Naive thymus-derived CD4-positive, alpha-beta T cell (primary cell): ENCODE measurements at regions not wholly inside any gene's neighbourhood (a gene's known extent, or its start where the extent isn't known, plus 50 kb on each side); places are given as distances from the start of the nearest gene placed in this dataset.

Experiments used
- ATAC-seq: fragments of 150-1000 bp; cut with Tn5 transposase; 2 replicates; pipeline ENCODE4 v1.10.0; 2021; ENCODE audit warnings: mild to moderate bottlenecking, moderate library complexity
- CTCF ChIA-PET: fragments of 350-600 bp; sonication (Branson Sonifier 250); formaldehyde crosslinking; loops from one replicate; lab custom pipeline; 2021; ENCODE audit warnings: antibody characterized with exemption; lab: Charles Lee
- POLR2A ChIA-PET: fragments of 350-600 bp; sonication (Branson Sonifier 250); formaldehyde crosslinking; loops from one replicate; lab custom pipeline; 2021; ENCODE audit warnings: antibody characterized with exemption, inconsistent platforms; lab: Charles Lee
- DNase-seq, 9 donors: peaks; one replicate each; pipeline versions ENCODE4 v3.0.0 to v3.0.0-alpha.2; 2020 to 2022; ENCODE audit warnings: mixed read lengths in 1 of 9
- H3K27ac ChIP-seq: one replicate; pipeline ENCODE4 v1.7.0; 2013; ENCODE audit warnings: mild to moderate bottlenecking, low read depth, low read length, moderate library complexity
- H3K27me3 ChIP-seq, 2 donors: one replicate each; pipeline ENCODE4 v1.7.0; 2013; ENCODE audit warnings: low read length in 2 of 2, mild to moderate bottlenecking in 2 of 2, moderate library complexity in 2 of 2; ENCODE audit not compliant: control insufficient read depth in 2 of 2, insufficient read depth in 2 of 2
- H3K36me3 ChIP-seq, 3 experiments: 1 replicate in 2 of 3; 2 replicates in 1 of 3; pipeline ENCODE4 v1.7.0; 2013; ENCODE audit warnings: low read length in 3 of 3, mild to moderate bottlenecking in 3 of 3, moderate library complexity in 1 of 3; ENCODE audit not compliant: insufficient read depth in 3 of 3, control insufficient read depth in 2 of 3
- H3K4me1 ChIP-seq, 2 donors: one replicate each; pipeline ENCODE4 v1.7.0; 2013; ENCODE audit warnings: low read length in 2 of 2, mild to moderate bottlenecking in 2 of 2, moderate library complexity in 1 of 2; ENCODE audit not compliant: control insufficient read depth in 2 of 2, insufficient read depth in 2 of 2
- H3K4me3 ChIP-seq: 2 replicates; pipeline ENCODE4 v1.7.0; 2013; ENCODE audit warnings: mild to moderate bottlenecking, low read length
- H3K9me3 ChIP-seq, 3 experiments: 1 replicate in 2 of 3; 2 replicates in 1 of 3; pipeline ENCODE4 v1.7.0; 2013; ENCODE audit warnings: low read length in 3 of 3; ENCODE audit not compliant: control insufficient read depth in 2 of 3
- H3K27ac Mint-ChIP-seq, 9 donors: one replicate each; pipeline ENCODE4 v1.8.0; 2020 to 2022; ENCODE audit warnings: mixed read lengths in 9 of 9, mild to moderate bottlenecking in 8 of 9, moderate library complexity in 5 of 9, inconsistent platforms in 2 of 9
- H3K27me3 Mint-ChIP-seq, 5 donors: one replicate each; pipeline ENCODE4 v1.8.0; 2021 to 2022; ENCODE audit warnings: mixed read lengths in 5 of 5, mild to moderate bottlenecking in 1 of 5
- H3K36me3 Mint-ChIP-seq, 5 donors: one replicate each; pipeline ENCODE4 v1.8.0; 2020 to 2022; ENCODE audit warnings: mixed read lengths in 5 of 5, mild to moderate bottlenecking in 3 of 5, inconsistent platforms in 1 of 5
- H3K4me1 Mint-ChIP-seq, 7 donors: one replicate each; pipeline ENCODE4 v1.8.0; 2020 to 2022; ENCODE audit warnings: mixed read lengths in 7 of 7, mild to moderate bottlenecking in 3 of 7, inconsistent platforms in 1 of 7
- H3K4me3 Mint-ChIP-seq, 10 donors: one replicate each; pipeline ENCODE4 v1.8.0; 2020 to 2022; ENCODE audit warnings: mild to moderate bottlenecking in 10 of 10, mixed read lengths in 10 of 10, moderate library complexity in 6 of 10, inconsistent platforms in 2 of 10
- H3K9me3 Mint-ChIP-seq, 11 donors: one replicate each; pipeline ENCODE4 v1.8.0; 2020 to 2022; ENCODE audit warnings: mixed read lengths in 11 of 11, mild to moderate bottlenecking in 4 of 11, inconsistent platforms in 1 of 11, moderate library complexity in 1 of 11
- intact Hi-C, 2 donors: fragments of 100-400 bp; cut with micrococcal nuclease; formaldehyde crosslinking; loops; one replicate each; pipeline ENCODE4 v1.15.1; 2023

GRCh38 chr10:53088961-53089360 lies 316.4 kb upstream of the MBL2 start:
- no peaks in the 10 kb centered on the region for H3K27me3 Mint-ChIP-seq
- H3K4me3 Mint-ChIP-seq, result no peak overlapping the region
- H3K9me3 ChIP-seq, result no peaks in the 10 kb centered on the region
- H3K27me3 ChIP-seq, result no peaks in the 10 kb centered on the region
- DNase-seq, result no peak
- intact Hi-C loops, result no loop called here
- no peaks in the 10 kb centered on the region for H3K4me1 Mint-ChIP-seq
- no peaks in the 10 kb centered on the region for H3K36me3 ChIP-seq
- no peaks in the 10 kb centered on the region for H3K4me1 ChIP-seq
- no peaks in the 10 kb centered on the region for H3K36me3 Mint-ChIP-seq
- no peak overlapping the region for H3K27ac ChIP-seq
- H3K4me3 ChIP-seq, result no peak overlapping the region
- peaks cover 2 to 25% (median 9%) of the 10 kb centered on the region in 11 donors for H3K9me3 Mint-ChIP-seq
- CTCF ChIA-PET, result no interaction called here
- no peak for ATAC-seq
- no peak overlapping the region for H3K27ac Mint-ChIP-seq
- POLR2A ChIA-PET, result no interaction called here

- CTCF ChIA-PET, result no interaction called here
- H3K9me3 ChIP-seq, result no peaks in the 10 kb centered on the region
- Mint-ChIP-seq H3K4me3 (no peak overlapping the region), H3K27ac (no peak overlapping the region), H3K27me3 (no peaks in the 10 kb centered on the region), H3K36me3 (no peaks in the 10 kb centered on the region), H3K9me3 (peaks cover 0 to 8% (median 3%) of the 10 kb centered on the region in 11 donors), H3K4me1 (peaks cover 0 to 2% (median 0%) of the 10 kb centered on the region in 7 donors)
- H3K4me3 ChIP-seq, result no peak overlapping the region
- no peaks in the 10 kb centered on the region for H3K27me3 ChIP-seq
- intact Hi-C loops, result no loop called here
- DNase-seq, result no peak
- no peaks in the 10 kb centered on the region for H3K36me3 ChIP-seq
- no peak for ATAC-seq
- H3K27ac ChIP-seq, result no peak overlapping the region
- no peaks in the 10 kb centered on the region for H3K4me1 ChIP-seq
- POLR2A ChIA-PET, result no interaction called here
Observed at GRCh38 chr10:53079283-53079682, 306.7 kb upstream of the MBL2 start.

- no peaks in the 10 kb centered on the region for H3K27me3 ChIP-seq
- ChIA-PET POLR2A (no interaction called here), CTCF (no interaction called here)
- no peaks in the 10 kb centered on the region for H3K36me3 ChIP-seq
- H3K27me3 Mint-ChIP-seq, result no peaks in the 10 kb centered on the region
- no peak for DNase-seq
- no peak overlapping the region for H3K27ac ChIP-seq
- no peaks in the 10 kb centered on the region for H3K4me1 ChIP-seq
- intact Hi-C loops, result no loop called here
- no peaks in the 10 kb centered on the region for H3K9me3 ChIP-seq
- H3K36me3 Mint-ChIP-seq, result no peaks in the 10 kb centered on the region
- no peak for ATAC-seq
- no peak overlapping the region for H3K4me3 ChIP-seq
- peaks cover 0 to 6% (median 0%) of the 10 kb centered on the region in 11 donors for H3K9me3 Mint-ChIP-seq
- H3K27ac Mint-ChIP-seq, result no peak overlapping the region
- no peak overlapping the region for H3K4me3 Mint-ChIP-seq
- peaks cover 0 to 2% (median 0%) of the 10 kb centered on the region in 7 donors for H3K4me1 Mint-ChIP-seq
Observed at GRCh38 chr10:53076948-53077347, 304.4 kb upstream of the MBL2 start.

GRCh38 chr10:53075469-53075868 lies 302.9 kb upstream of the MBL2 start:
- no peak for ATAC-seq
- Histone ChIP-seq H3K36me3 (no peaks in the 10 kb centered on the region), H3K27ac (no peak overlapping the region), H3K4me3 (no peak overlapping the region), H3K9me3 (no peaks in the 10 kb centered on the region), H3K4me1 (no peaks in the 10 kb centered on the region), H3K27me3 (no peaks in the 10 kb centered on the region)
- Mint-ChIP-seq H3K4me1 (peaks cover 0 to 1% (median 0%) of the 10 kb centered on the region in 7 donors), H3K27ac (no peak overlapping the region), H3K4me3 (no peak overlapping the region), H3K36me3 (no peaks in the 10 kb centered on the region), H3K9me3 (peaks cover 0 to 6% (median 0%) of the 10 kb centered on the region in 11 donors), H3K27me3 (no peaks in the 10 kb centered on the region)
- intact Hi-C loops, result no loop called here
- ChIA-PET POLR2A (no interaction called here), CTCF (no interaction called here)
- DNase-seq, result no peak

- Mint-ChIP-seq H3K36me3 (no peaks in the 10 kb centered on the region), H3K27ac (no peak overlapping the region), H3K4me3 (no peak overlapping the region), H3K9me3 (peaks cover 0 to 9% (median 4%) of the 10 kb centered on the region in 11 donors), H3K4me1 (no peaks in the 10 kb centered on the region), H3K27me3 (no peaks in the 10 kb centered on the region)
- POLR2A ChIA-PET, result no interaction called here
- intact Hi-C loops, result no loop called here
- no peaks in the 10 kb centered on the region for H3K4me1 ChIP-seq
- no peak overlapping the region for H3K4me3 ChIP-seq
- H3K27ac ChIP-seq, result no peak overlapping the region
- H3K27me3 ChIP-seq, result no peaks in the 10 kb centered on the region
- CTCF ChIA-PET, result no interaction called here
- H3K9me3 ChIP-seq, result no peaks in the 10 kb centered on the region
- DNase-seq (no peak), ATAC-seq (no peak)
- no peaks in the 10 kb centered on the region for H3K36me3 ChIP-seq
Observed at GRCh38 chr10:53072144-53072543, 299.6 kb upstream of the MBL2 start.

- Mint-ChIP-seq H3K36me3 (no peaks in the 10 kb centered on the region), H3K4me3 (no peak overlapping the region), H3K4me1 (no peaks in the 10 kb centered on the region), H3K27me3 (no peaks in the 10 kb centered on the region), H3K27ac (no peak overlapping the region), H3K9me3 (peaks cover 0 to 9% (median 4%) of the 10 kb centered on the region in 11 donors)
- ChIA-PET POLR2A (no interaction called here), CTCF (no interaction called here)
- H3K9me3 ChIP-seq, result no peaks in the 10 kb centered on the region
- H3K4me3 ChIP-seq, result no peak overlapping the region
- H3K27ac ChIP-seq, result no peak overlapping the region
- no peaks in the 10 kb centered on the region for H3K4me1 ChIP-seq
- DNase-seq (no peak), ATAC-seq (no peak)
- intact Hi-C loops, result no loop called here
- H3K27me3 ChIP-seq, result no peaks in the 10 kb centered on the region
- H3K36me3 ChIP-seq, result no peaks in the 10 kb centered on the region
Observed at GRCh38 chr10:53071505-53072125, 299.0 kb upstream of the MBL2 start.

- Mint-ChIP-seq H3K27me3 (no peaks in the 10 kb centered on the region), H3K9me3 (peaks cover 0 to 9% (median 2%) of the 10 kb centered on the region in 11 donors), H3K36me3 (no peaks in the 10 kb centered on the region), H3K4me1 (no peaks in the 10 kb centered on the region), H3K4me3 (no peak overlapping the region), H3K27ac (no peak overlapping the region)
- Histone ChIP-seq H3K27me3 (no peaks in the 10 kb centered on the region), H3K27ac (no peak overlapping the region), H3K4me1 (no peaks in the 10 kb centered on the region), H3K9me3 (no peaks in the 10 kb centered on the region), H3K4me3 (no peak overlapping the region), H3K36me3 (no peaks in the 10 kb centered on the region)
- no peak for ATAC-seq
- intact Hi-C loops, result no loop called here
- no peak for DNase-seq
- POLR2A ChIA-PET, result no interaction called here
- CTCF ChIA-PET, result no interaction called here
Observed at GRCh38 chr10:53069013-53069412, 296.4 kb upstream of the MBL2 start.
